Transverse colon (tissue), 4 donors: ENCODE measurements at regions not wholly inside any gene's neighbourhood (a gene's known extent, or its start where the extent isn't known, plus 50 kb on each side); places are given as distances from the start of the nearest gene placed in this dataset.

ENCODE experiments used
- CTCF ChIP-seq, 5 experiments: fragments of 200-600 bp in 3 of 5; fragments of 450-650 bp in 2 of 5; sonication (generic) in 3 of 5; IDR thresholded peaks; 1 replicate in 2 of 5; 2 replicates in 3 of 5; pipeline ENCODE4 v1.5.1; 2016 to 2017; ENCODE audit warnings: antibody characterized with exemption in 5 of 5, inconsistent platforms in 3 of 5, mild to moderate bottlenecking in 2 of 5, moderate library complexity in 1 of 5
- EP300 ChIP-seq: sonication (generic); formaldehyde crosslinking; IDR thresholded peaks from one replicate; pipeline ENCODE4 v1.6.1; 2017; ENCODE audit warnings: antibody characterized with exemption, low read depth
- POLR2A ChIP-seq: fragments of 450-650 bp; IDR thresholded peaks from one replicate; pipeline ENCODE4 v1.6.1; 2016; ENCODE audit warnings: antibody characterized with exemption, mild to moderate bottlenecking, moderate library complexity
- POLR2AphosphoS5 ChIP-seq, 3 donors: sonication (generic); formaldehyde crosslinking; IDR thresholded peaks; one replicate each; pipeline ENCODE4 v1.6.1; 2016; ENCODE audit warnings: antibody characterized with exemption in 3 of 3

DNA sequence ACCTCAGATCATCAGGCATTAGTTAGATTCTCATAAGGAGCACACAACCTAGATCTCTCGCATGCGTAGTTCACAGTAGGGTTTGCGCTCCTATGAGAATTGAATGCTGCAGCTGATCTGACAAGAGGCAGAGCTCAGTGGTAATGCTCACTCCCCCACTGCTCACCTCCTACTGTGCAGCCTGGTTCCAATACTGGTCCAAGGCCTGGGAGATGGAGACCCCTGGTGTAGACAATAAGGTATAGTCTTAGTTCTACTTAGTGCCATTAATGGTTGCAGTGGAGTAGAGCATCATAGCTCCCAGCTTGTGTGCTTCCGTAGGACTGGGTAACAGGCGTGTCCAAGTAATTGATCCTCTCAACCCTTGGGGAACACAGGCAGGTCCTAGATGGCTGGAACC, 70.4 kb upstream of the ANKRD55 start:
- TF ChIP-seq EP300 (no peak), CTCF (IDR thresholded peaks at IDR 0.05) (no peak), POLR2A (no peak), POLR2AphosphoS5 (IDR thresholded peaks at IDR 0.05) (no peak)
